GM20000 (cell line): ENCODE measurements at regions not wholly inside any gene's neighbourhood (a gene's known extent, or its start where the extent isn't known, plus 50 kb on each side); places are given as distances from the start of the nearest gene placed in this dataset.
"Not testable (repeated sequence)": the region's sequence is repeated elsewhere in the genome, so short reads cannot be mapped to it uniquely, and the experiment has no call there.

Experiments
- DNase-seq: peaks from one replicate; pipeline ENCODE4 v3.0.0; 2012; ENCODE audit warnings: low spot score
- TF ChIP-seq, protein P1 (sequence below): IDR thresholded peaks from 2 replicates; pipeline ENCODE4 v1.5.1; 2012; ENCODE audit warnings: mild to moderate bottlenecking, control low read depth; ENCODE audit errors: extremely low read depth, missing control alignments

GRCh38 chr5:1719860-1720259 is 79.8 kb downstream of the MRPL36 start:
- no peak for DNase-seq
- TF ChIP-seq, protein P1, sequence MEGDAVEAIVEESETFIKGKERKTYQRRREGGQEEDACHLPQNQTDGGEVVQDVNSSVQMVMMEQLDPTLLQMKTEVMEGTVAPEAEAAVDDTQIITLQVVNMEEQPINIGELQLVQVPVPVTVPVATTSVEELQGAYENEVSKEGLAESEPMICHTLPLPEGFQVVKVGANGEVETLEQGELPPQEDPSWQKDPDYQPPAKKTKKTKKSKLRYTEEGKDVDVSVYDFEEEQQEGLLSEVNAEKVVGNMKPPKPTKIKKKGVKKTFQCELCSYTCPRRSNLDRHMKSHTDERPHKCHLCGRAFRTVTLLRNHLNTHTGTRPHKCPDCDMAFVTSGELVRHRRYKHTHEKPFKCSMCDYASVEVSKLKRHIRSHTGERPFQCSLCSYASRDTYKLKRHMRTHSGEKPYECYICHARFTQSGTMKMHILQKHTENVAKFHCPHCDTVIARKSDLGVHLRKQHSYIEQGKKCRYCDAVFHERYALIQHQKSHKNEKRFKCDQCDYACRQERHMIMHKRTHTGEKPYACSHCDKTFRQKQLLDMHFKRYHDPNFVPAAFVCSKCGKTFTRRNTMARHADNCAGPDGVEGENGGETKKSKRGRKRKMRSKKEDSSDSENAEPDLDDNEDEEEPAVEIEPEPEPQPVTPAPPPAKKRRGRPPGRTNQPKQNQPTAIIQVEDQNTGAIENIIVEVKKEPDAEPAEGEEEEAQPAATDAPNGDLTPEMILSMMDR, result no peak

DNA sequence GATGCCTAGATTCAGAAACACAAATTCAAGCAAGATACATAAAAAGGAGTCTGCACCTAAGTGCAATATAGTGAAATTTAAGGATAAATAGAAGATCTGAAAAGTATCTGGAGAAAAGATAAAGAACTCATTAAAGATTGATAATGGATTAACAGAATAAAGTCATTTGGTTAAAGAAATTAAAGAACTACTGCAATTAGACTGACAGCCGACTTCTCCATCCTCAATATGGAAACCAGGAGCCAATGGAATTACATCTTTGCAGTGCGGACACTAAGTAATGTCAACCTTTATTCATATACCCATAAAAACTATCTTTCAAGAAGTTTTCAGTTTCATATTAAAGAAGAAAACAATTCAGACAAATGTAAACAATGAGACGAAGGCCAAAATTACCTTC is 81.0 kb downstream of the MRPL36 start:
- no peak for DNase-seq
- TF ChIP-seq, protein P1, result no peak

- not testable (repeated sequence) for DNase-seq
Observed at GRCh38 chr5:1710091-1710490, 89.5 kb downstream of the MRPL36 start.

- DNase-seq, result no peak
- TF ChIP-seq, protein P1, result no peak
Observed at GRCh38 chr5:1709171-1709803, 90.3 kb downstream of the MRPL36 start.

DNA sequence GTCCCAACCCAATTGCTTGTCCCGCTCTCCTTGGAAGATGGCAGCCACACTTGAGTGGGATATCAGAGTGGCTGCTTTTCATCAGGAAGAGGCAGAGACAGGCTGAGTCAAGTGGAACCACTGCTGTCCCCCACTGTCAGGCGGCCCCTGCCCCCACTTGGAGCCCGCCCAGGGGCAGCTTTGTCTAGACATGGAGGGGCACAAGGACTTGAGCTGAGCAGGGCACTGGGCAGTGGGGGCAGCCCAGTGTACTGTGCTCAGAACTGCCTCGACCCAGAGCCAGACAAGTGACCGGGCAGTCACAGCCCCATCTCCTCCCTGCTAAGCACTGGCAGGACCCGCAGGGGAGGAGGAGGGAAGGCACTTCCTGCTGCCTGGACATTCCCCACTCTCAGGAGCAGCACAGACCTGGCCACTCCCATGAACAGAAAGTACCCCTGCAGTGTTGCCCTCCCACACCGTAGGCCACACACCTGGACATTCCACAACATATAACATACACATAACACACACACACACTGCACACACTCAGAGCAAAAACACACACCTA is 91.0 kb downstream of the MRPL36 start:
- DNase-seq, result no peak
- TF ChIP-seq, protein P1, result no peak

DNA sequence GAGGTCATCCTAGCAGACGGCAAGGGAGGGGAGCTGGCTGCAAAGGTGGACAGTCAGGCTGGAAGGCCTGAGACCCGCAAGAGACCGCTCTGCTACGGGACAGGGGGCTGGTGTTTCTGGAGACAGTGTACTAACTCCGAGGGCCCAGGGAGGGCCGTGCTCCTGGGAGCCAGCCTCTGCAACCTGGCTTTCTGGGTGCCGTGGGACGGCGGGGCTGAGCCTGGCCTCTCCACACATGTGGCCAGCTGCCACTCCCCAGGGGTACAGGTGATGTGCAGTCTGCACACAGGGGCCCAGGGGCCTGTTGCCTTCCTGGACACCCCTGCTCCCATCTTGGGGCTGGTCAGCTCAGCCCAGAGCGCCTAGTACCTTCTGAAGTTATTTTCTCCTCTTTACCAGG is 92.2 kb downstream of the MRPL36 start:
- TF ChIP-seq, protein P1, result no peak
- no peak for DNase-seq

- no peak for DNase-seq
- TF ChIP-seq, protein P1, result no peak
Observed at GRCh38 chr5:1706428-1706827, 93.2 kb downstream of the MRPL36 start.

DNA sequence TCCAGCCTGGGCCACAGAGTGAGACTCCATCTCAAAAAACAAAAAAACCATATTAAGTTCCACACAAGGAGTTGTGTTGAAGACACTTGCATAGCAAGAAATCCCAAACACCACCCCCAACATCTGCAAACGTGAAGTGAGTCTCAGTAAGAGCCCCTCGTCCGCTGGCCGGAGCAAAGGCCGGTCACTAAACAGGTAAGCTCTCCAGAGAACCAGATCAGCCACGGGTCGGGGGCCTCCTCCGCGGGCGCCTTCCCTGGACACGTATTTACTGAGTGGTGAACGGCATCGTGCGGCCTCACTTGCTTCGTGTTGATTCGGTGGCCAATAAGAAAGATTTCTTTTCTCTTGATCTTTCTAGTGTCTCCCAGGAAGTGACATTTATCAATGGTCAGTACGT is 93.6 kb downstream of the MRPL36 start:
- TF ChIP-seq, protein P1, result no peak
- no peak for DNase-seq
